ENCODE measurements at regions not wholly inside any gene's neighbourhood (a gene's known extent, or its start where the extent isn't known, plus 50 kb on each side); places are given as distances from the start of the nearest gene placed in this dataset.

DNA sequence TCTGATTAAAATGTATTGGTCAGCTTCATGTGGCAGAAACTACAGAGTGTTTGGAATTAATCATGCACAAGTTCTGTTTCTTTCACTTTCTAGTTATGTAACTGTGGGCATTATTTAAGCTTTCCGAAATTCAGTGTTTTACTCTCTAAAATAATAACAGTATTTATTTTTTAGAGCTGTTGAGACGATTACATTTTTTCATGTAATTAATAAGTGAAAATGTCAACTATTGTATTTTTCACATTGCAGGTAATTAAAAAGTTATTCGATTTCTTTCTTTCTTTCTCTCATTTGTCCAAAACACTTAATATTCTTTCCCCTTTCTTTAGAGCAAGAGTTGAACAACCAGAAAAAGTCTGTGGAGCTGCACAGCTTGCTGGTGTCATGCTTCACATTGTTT, 559.4 kb upstream of the PCDH20 start:
- TF ChIP-seq SMAD1 (IDR thresholded peaks at IDR 0.05; ENCODE audit: low read depth, partially characterized antibody) (no peak), EGR1 (IDR thresholded peaks at IDR 0.05; ENCODE audit: borderline replicate concordance in 1 of 2, low read depth in 2 of 2, low read length in 2 of 2) (no peak), SPI1 (IDR thresholded peaks at IDR 0.05; ENCODE audit: borderline replicate concordance, insufficient read depth, low read depth, low read length) (no peak), POLR2A (IDR thresholded peaks at IDR 0.05; ENCODE audit: low read depth, low read length) (no peak), EZH2 (IDR thresholded peaks at IDR 0.05; ENCODE audit: borderline replicate concordance, control insufficient read depth, low read depth, low read length) (no peak), TCF3 (IDR thresholded peaks at IDR 0.05; ENCODE audit: borderline replicate concordance, insufficient read depth, low read depth, low read length) (no peak), NFIC (IDR thresholded peaks at IDR 0.05; ENCODE audit: low read depth, low read length) (no peak), JUNB (IDR thresholded peaks at IDR 0.05) (no peak), NFYB (IDR thresholded peaks at IDR 0.05; ENCODE audit: insufficient read depth, low read depth, low read length) (no peak), ZBTB40 (IDR thresholded peaks at IDR 0.05; ENCODE audit: borderline replicate concordance) (no peak), ZNF384 (IDR thresholded peaks at IDR 0.05; ENCODE audit: borderline replicate concordance, low read depth, low read length) (no peak)
- TF ChIP-seq, protein P1, sequence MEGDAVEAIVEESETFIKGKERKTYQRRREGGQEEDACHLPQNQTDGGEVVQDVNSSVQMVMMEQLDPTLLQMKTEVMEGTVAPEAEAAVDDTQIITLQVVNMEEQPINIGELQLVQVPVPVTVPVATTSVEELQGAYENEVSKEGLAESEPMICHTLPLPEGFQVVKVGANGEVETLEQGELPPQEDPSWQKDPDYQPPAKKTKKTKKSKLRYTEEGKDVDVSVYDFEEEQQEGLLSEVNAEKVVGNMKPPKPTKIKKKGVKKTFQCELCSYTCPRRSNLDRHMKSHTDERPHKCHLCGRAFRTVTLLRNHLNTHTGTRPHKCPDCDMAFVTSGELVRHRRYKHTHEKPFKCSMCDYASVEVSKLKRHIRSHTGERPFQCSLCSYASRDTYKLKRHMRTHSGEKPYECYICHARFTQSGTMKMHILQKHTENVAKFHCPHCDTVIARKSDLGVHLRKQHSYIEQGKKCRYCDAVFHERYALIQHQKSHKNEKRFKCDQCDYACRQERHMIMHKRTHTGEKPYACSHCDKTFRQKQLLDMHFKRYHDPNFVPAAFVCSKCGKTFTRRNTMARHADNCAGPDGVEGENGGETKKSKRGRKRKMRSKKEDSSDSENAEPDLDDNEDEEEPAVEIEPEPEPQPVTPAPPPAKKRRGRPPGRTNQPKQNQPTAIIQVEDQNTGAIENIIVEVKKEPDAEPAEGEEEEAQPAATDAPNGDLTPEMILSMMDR (IDR thresholded peaks at IDR 0.05 in 2 of 3, conservative IDR thresholded peaks at IDR 0.05 in 1 of 3; ENCODE audit: control insufficient read depth in 2 of 3, extremely low read depth in 1 of 3, insufficient read depth in 1 of 3, low read depth in 3 of 3, low read length in 3 of 3): no peak
